ENCODE measurements at regions not wholly inside any gene's neighbourhood (a gene's known extent, or its start where the extent isn't known, plus 50 kb on each side); places are given as distances from the start of the nearest gene placed in this dataset.

DNA sequence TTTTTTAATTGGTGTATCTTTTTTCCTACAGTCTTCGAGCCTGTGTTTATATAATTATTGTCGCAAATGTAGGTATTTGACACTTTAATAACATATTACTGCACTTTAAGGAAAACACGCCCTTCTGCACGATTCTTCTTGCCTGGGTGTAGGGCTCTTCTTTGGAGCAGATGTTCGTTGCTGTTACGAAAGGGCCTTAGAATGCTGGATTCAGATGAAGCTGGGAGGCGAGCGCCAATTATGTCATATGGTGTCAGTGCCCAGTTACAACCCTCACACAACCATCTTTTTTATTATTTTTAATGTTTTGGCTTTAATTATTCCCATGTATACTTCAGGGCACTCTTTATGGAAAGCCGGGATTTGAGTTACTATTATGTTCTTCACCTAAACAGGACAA lies 553.0 kb downstream of the EBF1 start (continued):
- TF ChIP-seq, protein P1, sequence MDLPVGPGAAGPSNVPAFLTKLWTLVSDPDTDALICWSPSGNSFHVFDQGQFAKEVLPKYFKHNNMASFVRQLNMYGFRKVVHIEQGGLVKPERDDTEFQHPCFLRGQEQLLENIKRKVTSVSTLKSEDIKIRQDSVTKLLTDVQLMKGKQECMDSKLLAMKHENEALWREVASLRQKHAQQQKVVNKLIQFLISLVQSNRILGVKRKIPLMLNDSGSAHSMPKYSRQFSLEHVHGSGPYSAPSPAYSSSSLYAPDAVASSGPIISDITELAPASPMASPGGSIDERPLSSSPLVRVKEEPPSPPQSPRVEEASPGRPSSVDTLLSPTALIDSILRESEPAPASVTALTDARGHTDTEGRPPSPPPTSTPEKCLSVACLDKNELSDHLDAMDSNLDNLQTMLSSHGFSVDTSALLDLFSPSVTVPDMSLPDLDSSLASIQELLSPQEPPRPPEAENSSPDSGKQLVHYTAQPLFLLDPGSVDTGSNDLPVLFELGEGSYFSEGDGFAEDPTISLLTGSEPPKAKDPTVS (IDR thresholded peaks at IDR 0.05; ENCODE audit: low read depth, low read length): no peak
- TF ChIP-seq, protein P2, sequence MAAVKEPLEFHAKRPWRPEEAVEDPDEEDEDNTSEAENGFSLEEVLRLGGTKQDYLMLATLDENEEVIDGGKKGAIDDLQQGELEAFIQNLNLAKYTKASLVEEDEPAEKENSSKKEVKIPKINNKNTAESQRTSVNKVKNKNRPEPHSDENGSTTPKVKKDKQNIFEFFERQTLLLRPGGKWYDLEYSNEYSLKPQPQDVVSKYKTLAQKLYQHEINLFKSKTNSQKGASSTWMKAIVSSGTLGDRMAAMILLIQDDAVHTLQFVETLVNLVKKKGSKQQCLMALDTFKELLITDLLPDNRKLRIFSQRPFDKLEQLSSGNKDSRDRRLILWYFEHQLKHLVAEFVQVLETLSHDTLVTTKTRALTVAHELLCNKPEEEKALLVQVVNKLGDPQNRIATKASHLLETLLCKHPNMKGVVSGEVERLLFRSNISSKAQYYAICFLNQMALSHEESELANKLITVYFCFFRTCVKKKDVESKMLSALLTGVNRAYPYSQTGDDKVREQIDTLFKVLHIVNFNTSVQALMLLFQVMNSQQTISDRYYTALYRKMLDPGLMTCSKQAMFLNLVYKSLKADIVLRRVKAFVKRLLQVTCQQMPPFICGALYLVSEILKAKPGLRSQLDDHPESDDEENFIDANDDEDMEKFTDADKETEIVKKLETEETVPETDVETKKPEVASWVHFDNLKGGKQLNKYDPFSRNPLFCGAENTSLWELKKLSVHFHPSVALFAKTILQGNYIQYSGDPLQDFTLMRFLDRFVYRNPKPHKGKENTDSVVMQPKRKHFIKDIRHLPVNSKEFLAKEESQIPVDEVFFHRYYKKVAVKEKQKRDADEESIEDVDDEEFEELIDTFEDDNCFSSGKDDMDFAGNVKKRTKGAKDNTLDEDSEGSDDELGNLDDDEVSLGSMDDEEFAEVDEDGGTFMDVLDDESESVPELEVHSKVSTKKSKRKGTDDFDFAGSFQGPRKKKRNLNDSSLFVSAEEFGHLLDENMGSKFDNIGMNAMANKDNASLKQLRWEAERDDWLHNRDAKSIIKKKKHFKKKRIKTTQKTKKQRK (IDR thresholded peaks at IDR 0.05; ENCODE audit: low read depth, low read length): no peak
- TF ChIP-seq ZBTB40 (IDR thresholded peaks at IDR 0.05; ENCODE audit: borderline replicate concordance): no peak
- no peak for TF ChIP-seq HDGF (IDR thresholded peaks at IDR 0.05)
